ENCODE measurements at regions not wholly inside any gene's neighbourhood (a gene's known extent, or its start where the extent isn't known, plus 50 kb on each side); places are given as distances from the start of the nearest gene placed in this dataset.

DNA sequence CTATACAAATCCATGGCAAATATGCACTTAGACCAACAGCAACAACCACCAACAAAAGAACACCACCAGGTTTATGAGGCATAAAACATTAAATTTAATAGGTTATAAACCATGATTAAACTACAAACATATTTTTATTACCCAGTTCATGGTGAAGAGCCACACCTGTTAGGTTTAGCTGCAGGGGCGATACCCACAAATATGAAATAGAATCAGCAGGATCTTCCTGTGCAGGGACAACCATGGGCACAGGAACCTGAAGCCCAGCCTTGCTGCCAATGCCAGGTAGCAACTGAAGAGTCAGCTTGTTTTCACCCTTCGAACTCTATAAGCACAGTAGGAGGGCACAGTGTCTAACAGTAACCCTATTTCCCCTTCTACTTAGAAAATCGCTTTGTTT is 675.0 kb downstream of the SATB2 start:
- no peak for DNase-seq

DNA sequence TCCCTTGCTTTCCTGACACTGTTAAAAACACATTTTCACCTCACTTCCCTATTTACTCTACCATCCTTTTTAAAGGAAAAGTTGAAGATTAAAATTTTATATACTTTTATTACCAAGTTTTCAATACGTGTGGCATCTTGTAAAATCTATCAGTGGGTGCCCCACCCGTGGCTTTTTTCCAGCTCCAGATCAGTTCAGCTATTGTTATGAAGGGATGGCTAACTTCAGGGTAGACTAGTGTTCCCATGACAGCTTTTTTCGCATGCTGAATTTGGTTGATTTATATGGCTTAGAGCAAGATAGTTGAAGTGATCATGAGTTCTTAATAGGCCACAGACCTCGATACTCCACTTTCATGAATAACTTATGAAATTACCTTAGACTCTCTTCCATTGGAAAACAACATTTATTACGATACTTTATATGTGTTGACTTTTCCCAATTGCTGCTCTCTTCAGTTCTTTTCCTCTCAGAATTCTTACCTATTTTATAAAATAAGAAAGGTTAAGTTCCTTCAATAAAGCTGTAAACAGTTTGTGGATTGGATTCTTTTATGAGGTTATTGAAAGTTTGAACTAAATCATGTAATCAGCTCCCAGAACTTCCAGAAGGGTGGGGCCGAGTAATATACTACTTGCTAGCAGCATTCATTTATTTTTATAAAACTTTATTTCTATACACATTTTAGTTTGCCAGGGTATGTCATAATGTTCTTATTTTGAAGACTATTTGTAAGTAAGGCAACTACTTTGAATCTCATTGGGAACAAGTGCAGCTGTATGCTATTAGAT is 680.9 kb downstream of the SATB2 start:
- no peak for DNase-seq

DNA sequence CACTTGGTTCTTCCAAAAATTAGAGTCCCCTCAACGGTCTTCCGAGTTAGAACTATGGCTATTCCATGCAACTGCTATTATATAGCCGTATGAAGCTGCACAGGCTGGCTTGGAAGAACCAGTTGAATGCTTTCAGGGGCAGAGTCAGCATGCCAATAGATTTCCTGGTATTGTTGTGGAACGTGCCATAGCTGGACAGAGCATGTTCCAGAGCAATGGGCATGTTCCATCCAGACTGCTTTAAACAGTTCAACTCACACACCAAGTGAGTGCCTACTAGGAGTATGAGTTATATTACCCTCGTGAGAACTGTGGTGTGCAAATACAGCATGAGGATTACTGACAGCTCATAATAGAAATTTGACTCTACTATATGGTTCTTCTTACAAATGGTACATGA is 682.0 kb downstream of the SATB2 start:
- no peak for DNase-seq

DNA sequence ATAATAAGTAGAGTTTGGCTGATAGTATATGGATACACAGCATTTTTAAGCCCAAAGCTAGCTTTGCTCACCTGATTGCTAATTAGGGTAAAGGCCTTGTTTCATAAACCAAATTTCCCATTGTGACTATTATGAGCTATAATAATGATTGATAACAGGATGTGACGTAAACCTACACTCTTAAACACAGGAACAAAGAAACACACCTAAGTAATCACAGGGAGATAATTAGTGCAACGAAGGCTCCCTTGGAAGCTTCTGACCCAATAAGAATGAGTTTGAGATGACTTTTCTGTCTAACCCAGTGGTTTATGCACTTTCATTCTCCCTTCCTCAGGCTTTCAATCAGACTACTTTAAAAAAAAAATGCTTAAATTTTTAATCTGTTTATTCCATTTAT is 683.2 kb downstream of the SATB2 start:
- no peak for DNase-seq

DNA sequence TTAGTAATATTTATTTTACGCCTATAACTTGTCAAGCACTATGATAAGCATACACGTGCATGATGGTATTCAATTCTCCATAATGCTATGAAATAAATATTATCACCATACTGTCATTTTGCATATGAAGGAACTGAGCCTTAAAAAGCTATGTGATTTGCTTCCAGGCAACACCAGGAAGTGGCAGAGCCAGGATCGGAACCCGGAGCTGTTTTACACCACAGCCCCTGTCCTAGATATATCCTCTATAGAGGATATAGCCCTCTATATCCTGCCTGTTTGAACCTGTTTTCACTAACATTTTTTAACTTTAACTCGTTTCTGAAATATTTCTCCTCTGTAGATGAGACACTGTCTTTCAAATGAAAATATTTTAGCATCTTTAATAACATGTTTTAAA is 690.0 kb downstream of the SATB2 start:
- DNase-seq, result no peak

DNA sequence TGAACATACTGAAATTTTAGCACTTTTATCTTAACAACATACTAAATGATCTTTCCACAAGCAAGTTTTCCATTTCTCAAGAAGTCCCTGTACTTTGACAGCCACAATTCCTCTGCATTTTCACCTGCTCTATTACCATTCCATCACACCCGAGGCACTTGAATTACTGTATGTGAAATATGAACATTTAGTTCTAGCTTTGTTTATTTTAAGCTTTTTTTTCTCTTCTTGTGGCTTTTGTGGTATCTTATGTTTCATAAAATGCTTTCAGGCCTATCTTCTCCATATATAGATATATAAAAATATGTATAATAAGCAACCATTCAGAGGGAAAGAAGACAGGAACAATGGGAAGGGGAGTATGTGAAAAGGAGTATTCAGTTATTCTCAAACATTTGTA is 693.9 kb downstream of the SATB2 start:
- DNase-seq, result no peak

DNA sequence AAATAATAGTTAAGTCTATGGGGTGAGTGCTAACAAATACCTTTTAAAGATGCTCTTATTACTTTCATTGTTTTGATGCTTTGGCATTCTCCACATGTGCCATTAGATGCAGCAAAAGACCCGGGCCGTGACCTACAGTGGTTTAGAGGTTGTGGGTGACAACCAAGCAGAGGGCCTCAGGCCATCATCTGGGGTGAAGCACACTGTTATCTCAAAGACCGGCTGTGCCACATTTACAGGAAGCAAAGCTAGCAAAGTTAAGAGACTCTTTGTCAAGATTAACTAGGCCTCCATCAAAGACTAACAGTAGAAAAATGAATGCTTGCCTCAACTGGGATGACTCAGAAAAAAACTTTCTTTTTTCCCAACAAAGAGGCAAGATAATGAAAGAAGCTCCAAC is 695.3 kb downstream of the SATB2 start:
- DNase-seq, result no peak

DNA sequence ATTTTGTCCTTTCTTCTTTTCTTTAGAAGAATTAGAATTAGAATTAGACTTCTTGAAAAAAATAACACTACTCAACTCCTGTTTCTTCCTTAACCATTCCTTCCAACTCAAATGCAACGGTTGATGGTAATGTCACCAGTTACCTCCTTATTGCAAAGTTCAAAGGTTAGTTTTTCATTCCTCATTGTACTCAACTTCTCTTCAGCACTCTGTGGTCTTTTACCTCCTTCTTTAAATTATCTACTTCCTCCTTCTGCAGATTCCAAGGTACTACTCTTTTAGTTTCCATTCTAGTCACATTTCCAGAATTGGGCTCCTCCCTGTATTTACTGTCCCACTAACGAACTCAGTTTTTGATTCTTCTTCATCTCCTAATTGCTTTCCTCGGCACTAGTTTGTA is 700.7 kb downstream of the SATB2 start:
- DNase-seq, result no peak

DNA sequence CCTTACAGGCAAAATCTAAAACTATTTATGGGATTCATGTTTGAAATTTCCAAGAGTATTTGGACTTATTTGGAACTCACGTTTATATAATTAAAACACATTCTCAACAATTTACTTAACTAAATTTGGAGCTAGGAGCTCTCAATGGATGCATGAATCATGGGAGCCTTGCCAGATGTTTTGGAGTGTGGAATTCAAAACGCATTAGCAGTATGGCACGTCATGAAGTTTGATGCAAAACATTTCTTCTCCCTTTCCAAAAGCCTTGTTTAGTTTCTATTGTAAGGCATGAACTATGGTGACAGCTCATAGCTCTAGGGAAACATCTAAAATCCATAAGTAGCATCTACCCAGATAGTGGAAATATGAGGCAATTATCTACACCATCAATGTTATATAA is 701.6 kb downstream of the SATB2 start:
- DNase-seq, result no peak

DNA sequence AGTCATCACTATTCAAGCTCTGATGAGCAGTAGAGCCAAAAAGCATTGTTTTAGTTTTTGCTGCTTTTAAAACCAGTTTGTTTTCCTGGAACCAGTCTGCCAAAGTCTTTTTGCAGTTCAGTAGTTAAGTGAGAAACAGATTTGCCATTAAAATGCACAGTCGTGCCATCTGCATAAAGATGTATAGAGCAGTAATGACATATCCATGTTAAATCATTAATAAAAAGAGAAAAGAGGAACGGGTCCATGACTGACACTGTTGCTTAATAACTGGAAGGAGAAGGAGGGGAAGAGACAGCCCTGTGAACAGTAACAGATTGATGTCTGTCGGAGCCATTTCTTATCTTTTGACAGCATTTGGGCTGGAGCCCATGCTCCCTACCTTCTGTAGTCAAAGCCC is 704.6 kb downstream of the SATB2 start:
- DNase-seq, result no peak

DNA sequence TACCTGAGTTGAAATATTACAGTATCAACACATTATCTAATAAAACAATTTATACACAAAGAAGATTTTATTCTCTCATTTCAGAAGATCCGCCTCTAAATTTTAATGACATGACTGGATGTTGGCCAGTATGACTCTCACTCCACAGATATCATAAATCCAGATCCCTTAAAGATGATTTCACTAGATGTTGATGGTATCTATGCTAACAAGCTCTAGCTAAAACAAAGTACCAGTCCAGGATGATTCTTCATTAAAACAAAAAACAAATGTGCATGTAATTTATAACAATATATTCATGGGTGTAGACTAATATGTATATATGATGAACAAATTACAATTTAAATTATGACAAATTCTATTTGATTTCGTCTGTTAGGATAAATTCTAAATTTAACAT is 708.4 kb downstream of the SATB2 start:
- DNase-seq, result no peak

DNA sequence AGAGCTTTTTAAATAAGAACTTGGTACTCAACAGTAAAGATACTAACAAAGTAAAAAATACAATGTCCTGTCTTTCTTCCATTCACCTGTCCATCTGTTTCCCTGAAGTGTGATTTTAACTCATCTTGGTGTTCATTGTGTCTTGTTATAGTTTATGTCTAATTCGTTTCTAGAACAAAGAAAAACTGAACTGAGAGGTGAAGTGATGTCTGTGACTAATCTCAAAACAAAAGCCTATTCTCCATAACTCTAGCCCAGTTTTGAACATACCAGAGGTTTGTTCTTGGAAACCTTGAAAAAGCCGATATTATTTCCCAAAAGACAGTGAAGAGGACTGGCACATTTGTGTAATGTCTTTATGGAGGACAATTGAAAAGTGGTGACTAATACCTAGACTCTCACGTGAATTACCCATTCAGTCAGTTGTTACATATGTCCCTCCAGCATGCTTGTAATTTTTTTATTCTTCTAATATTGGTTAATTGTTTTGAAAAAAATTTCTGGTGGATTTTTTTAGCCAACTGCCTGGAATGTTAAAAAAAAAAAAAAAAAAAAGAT is 725.8 kb downstream of the SATB2 start:
- DNase-seq, result no peak

DNA sequence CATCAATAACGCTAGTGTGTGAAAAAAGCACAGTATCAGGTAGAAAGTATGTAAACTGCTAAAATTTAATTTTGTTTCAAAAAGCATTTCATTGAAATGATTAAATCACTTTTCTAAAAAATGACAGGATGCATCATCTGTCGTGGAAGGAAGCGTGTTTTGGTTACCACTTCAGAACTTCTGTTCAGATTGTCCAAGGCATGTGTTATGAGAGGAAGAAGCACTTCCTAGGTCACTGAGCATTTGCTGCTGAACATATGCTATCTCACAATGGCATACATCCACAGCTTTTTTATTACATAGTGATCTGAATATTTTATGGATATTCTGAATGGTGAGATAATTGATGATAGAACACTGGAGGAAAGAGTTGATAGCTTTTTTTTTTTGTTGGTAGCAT is 737.5 kb downstream of the SATB2 start:
- DNase-seq, result no peak

DNA sequence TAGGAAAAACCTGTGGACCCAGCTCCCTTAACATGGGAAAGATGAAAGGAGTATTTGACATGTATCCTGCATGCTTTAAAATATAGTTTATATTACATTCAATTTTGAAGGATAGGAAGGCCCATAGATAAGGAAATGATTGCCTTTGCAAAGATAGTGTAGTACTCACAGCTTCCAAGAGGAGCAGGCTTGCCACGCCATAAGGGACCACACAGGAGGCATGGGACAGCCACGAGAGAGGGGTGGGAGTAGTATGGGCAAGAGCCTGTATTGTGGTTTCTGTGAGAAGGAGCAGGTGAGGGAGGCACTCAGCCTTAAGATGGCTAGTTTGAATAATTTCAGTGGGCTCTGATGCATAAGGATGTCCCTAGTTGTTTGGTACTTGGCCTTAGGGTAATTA is 740.3 kb downstream of the SATB2 start:
- DNase-seq, result no peak

DNA sequence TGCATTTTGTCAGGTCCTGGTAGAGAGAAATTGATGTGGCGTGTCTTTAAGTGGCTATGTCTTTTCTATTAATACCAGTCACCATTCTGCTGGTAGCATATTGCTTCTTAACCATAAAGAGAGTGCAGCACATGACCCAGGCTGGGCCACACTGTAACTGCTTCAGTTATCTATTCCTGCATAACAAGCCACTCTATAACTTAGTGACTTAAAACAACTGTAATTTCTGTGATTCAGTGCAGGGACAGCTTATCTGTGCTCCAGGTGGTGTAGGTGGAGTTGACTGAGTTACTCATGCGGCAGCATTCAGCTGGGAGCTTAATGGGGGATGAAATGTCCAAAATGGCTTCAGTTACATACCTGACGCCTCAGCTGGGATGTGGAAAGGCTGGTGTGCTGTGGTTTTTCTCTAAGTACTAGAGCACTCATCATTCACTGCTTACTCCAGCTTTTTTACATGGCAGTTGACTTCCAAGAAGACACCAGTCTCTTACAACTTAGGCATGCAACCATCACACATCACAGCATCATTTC is 742.4 kb downstream of the SATB2 start:
- no peak for DNase-seq

DNA sequence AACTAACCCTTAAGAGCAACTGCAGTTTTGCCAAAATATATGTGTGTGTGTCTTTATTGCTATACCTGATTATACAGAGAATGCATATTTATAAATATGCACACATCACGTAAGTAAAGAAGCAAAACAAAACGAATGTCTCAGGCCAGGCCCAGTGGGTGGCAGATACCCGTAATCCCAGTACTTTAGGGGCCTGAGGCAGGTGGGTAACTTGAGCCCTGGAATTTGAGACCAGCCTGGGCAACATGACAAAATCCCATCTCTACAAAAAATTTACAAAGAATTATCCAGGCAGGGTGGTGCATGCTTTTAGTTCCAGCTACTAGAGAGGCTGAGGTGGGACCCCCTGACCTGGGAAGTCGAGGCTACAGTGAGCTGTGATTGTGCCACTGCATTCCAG is 745.3 kb downstream of the SATB2 start:
- DNase-seq, result no peak

DNA sequence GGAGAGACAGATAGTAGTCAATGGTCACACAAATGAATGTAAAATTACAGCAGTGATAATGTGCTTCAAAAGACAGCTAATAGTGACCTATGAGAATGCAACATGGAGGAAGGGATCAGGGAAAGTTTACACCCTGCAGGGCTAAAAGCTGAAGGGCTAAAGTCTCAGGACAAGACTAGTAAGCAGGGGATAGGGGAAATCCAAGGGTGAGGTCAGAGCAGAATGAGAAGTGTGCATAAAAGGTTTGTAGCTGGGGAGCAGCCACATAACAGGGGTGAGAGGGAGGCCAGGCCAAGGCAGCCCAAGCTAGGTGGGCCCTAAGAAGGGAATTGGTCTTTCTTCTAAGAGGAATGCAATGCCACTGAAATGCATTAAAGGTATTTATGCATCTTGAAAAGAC is 746.3 kb downstream of the SATB2 start:
- DNase-seq, result no peak

DNA sequence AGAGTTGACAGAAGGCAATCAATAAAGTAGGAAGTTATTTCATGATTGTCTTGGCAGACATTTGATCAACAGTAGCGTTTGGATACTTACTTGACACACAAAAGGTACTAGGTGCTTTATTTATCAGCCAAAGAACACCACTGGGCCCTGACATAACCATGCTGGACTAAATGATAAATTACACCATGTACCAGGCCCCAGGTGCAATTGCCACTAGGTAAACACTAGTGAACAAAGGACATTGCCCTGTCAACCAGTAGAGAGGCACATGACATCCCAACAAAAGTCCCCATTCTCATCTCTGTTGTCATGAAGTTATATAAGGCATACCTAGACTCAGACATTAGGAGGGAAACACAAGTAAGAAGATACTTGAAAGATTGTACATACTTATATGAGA is 747.2 kb downstream of the SATB2 start:
- DNase-seq, result no peak

DNA sequence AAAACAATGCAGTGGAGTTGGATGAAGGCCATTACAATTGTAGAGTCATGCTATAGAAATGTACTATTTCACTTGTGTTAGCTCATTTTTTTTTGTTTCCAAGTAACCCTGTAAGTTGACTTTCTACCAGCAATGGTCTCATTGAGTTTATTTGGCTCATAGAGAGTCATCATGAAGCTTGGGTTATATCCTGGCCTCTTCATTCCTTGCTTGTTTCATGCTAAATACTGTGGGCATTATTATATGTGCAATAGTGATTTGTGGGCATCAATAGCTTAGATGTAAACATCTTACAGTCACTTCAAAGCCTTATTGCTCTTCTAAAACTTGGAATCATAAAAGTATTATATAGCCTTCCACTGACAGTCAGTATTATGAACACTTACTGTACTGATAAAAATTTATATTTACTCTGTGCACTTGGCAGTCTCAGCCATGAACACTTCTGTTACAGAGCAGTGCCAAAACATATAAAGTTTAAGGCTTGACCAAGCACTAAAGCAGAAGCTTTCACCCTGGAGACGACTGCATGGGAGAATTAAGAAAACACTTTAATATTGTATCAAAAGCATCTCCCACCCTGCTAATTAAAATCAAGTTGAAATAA is 751.2 kb downstream of the SATB2 start:
- DNase-seq, result no peak

DNA sequence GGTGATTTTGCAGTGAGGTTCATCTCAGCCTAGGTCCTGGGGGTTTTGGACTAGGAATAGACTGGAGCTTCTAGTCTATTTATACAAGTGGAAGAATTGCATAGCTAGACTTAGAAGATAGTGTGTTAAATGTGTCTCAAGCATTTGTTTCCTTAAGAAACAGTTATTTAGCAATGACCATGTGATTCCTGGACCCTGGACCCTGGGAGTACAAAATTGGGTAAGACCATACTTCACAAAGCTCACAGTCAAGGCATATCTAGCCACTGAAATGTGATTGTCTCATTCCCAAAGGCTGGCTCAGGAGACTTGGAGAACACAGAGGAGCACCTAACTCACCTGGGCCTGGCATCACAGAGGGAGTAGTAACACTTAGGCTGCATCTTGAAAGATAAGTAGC is 754.5 kb downstream of the SATB2 start:
- DNase-seq, result no peak

DNA sequence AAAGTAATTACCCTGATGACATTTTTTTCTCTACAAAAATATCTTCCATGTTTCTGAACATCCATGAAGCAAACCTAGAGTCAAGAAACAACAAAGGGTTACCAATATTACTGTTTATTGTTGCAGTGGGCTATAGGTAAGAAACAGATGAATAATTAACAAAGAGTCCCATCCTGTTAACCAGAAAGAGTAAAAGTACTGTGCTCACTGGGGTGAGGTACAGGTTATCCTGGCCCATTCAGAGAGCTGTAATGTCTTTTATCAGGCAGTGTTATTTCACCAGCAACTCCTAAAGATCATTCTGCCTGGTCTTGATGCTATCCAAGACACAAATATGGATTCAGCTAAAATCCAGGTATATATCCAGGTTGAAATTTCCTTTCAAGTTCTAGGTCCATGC is 754.9 kb downstream of the SATB2 start:
- DNase-seq, result no peak

DNA sequence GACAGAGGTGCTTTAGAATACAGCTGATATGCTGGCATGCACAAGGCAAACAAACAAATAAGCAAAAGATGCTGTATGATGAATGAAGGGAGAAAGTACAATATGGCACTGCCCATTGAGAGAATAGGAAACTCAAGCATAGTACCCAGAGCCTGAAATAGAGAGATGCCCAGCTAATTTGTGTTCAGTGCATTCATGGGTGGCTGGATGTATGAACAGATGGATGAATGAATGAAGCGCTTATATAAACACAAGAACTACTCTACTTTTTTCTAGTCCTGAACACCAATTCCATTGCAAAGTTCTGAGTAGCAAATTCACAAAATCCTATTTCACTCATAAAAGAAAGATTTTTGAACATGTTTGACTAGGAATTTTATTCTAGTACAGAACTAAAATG is 756.3 kb downstream of the SATB2 start:
- no peak for DNase-seq

DNA sequence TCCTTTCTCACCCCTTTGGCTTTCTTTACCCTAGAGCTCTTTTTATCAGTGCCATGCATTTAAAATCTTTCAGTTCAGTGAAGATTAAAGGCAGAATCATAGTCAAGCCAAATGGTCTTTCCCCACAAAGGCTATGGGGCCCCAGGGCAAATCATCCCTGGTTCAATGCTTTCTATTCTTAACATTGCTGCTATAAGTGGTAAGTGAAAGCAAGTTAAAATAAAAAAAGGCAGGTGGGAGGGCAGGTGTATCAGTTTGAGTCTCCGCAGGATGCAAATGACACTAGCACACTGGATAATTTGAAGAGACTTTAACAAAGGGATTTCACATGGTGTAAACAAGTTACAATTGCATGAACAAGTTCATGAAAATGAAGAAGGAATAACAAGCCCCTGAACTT is 757.4 kb downstream of the SATB2 start:
- DNase-seq, result no peak

DNA sequence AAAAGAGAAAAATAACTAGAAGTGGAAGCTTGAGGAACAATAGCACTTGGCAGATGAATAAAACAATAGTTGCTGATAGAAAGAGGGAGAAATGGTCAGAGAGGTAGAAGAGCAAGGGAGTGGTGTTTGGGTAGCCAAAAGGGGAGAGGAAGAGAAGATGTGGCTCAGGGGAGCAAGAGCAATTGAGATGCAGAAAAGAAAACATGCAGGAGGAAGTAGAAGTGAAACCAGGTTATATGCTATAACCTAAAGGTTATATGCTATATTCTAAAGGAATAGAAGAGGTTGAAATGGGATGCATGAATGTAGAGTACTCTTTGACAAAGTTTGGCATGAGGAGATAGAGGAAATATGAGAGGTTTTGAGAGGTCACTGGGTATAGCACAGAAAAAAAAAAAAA is 759.5 kb downstream of the SATB2 start:
- no peak for DNase-seq

DNA sequence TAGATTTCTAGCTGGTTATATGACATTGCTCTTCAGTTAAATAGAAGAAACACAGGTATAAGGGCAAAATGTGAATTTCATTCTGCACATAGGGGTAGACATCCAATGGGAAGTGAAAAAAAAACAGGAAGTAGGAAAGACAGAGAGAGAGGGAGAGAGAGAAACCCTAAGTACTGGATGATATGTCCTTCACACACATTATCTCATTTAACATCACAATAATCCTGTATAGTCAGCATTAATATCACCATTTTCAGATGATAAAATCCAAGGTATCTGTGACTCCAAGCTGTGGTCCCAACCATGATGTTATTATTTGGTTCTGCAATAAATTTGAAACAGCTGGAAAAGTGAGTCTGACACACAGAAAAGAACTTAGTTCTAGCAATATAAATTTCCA is 759.9 kb downstream of the SATB2 start:
- no peak for DNase-seq
